IMR-90 (cell line): ENCODE measurements at regions not wholly inside any gene's neighbourhood (a gene's known extent, or its start where the extent isn't known, plus 50 kb on each side); places are given as distances from the start of the nearest gene placed in this dataset.

Experiments used
- ATAC-seq: fragments of 200-7000 bp; cut with Tn5 transposase; 2 replicates; pipeline ENCODE4 v1.9.1; 2020; ENCODE audit warnings: low read depth, mild to moderate bottlenecking, moderate library complexity
- BruUV-seq: library from RNA; stranded (reverse); fragments of 400-500 nt; replicated peaks from 2 replicates; lab custom pipeline; 2021; lab: Mats Ljungman, UMichigan
- CTCF ChIA-PET: fragments of 300-600 bp; formaldehyde crosslinking; extraction: SDS; loops from one replicate; lab custom pipeline; 2021; ENCODE audit warnings: antibody characterized with exemption; lab: Yijun Ruan, JAX
- POLR2A ChIA-PET: fragments of 300-600 bp; sonication (Branson Sonifier 250); formaldehyde crosslinking; loops from one replicate; lab custom pipeline; 2022; ENCODE audit warnings: antibody characterized with exemption; ENCODE audit not compliant: unreplicated experiment; lab: Charles Lee
- DNase-seq: peaks from one replicate; pipeline ENCODE4 v3.0.0; 2013
- H2AFZ ChIP-seq: replicated peaks from 2 replicates; pipeline ENCODE3; 2013; ENCODE audit warnings: low read length, mild to moderate bottlenecking; ENCODE audit not compliant: poor library complexity
- H2AK5ac ChIP-seq: 2 replicates; pipeline ENCODE4 v1.6.1; 2013; ENCODE audit warnings: low read depth, low read length, inconsistent platforms
- H2AK9ac ChIP-seq: replicated peaks from 2 replicates; pipeline ENCODE3; 2013; ENCODE audit warnings: mild to moderate bottlenecking, low read depth, low read length, moderate library complexity; ENCODE audit not compliant: poor library complexity
- H2BK120ac ChIP-seq: 2 replicates; pipeline ENCODE4 v1.6.1; 2013; ENCODE audit warnings: low read depth, low read length, inconsistent platforms
- H2BK15ac ChIP-seq: 3 replicates; pipeline ENCODE4 v1.6.1; 2013; ENCODE audit warnings: low read depth, low read length, inconsistent platforms
- H2BK20ac ChIP-seq: 2 replicates; pipeline ENCODE4 v1.6.1; 2013; ENCODE audit warnings: low read depth, mild to moderate bottlenecking, inconsistent platforms, low read length, moderate library complexity
- H2BK5ac ChIP-seq: 2 replicates; pipeline ENCODE4 v1.6.1; 2013; ENCODE audit warnings: mild to moderate bottlenecking, low read depth, low read length, inconsistent platforms; ENCODE audit not compliant: poor library complexity, severe bottlenecking
- H3K14ac ChIP-seq: replicated peaks from 2 replicates; pipeline ENCODE4 v1.6.1; 2013; ENCODE audit warnings: low read depth, low read length, inconsistent platforms
- H3K18ac ChIP-seq: 2 replicates; pipeline ENCODE4 v1.6.1; 2013; ENCODE audit warnings: low read depth, low read length, control low read depth
- H3K23ac ChIP-seq: 2 replicates; pipeline ENCODE4 v1.6.1; 2013; ENCODE audit warnings: low read depth, low read length, inconsistent platforms
- H3K27ac ChIP-seq: 2 replicates; pipeline ENCODE4 v1.5.1; 2013; ENCODE audit warnings: mild to moderate bottlenecking, control low read depth, low read length; ENCODE audit not compliant: insufficient read depth
- H3K27me3 ChIP-seq: 2 replicates; pipeline ENCODE4 v1.6.1; 2013; ENCODE audit warnings: low read length; ENCODE audit not compliant: control insufficient read depth, insufficient read depth
- H3K36me3 ChIP-seq: 2 replicates; pipeline ENCODE4 v1.6.1; 2013; ENCODE audit warnings: low read length, mixed read lengths; ENCODE audit not compliant: control insufficient read depth, insufficient read depth
- H3K4ac ChIP-seq: 2 replicates; pipeline ENCODE4 v1.6.1; 2013; ENCODE audit warnings: low read depth, low read length, inconsistent platforms
- H3K4me1 ChIP-seq: 2 replicates; pipeline ENCODE4 v1.6.1; 2013; ENCODE audit warnings: low read length, mixed read lengths; ENCODE audit not compliant: control insufficient read depth, insufficient read depth
- H3K4me2 ChIP-seq: 2 replicates; pipeline ENCODE4 v1.6.1; 2013; ENCODE audit warnings: low read depth, mild to moderate bottlenecking, control low read depth, low read length, moderate library complexity
- H3K4me3 ChIP-seq: 2 replicates; pipeline ENCODE4 v1.5.1; 2013; ENCODE audit warnings: low read depth, mild to moderate bottlenecking, control low read depth, low read length, moderate library complexity; ENCODE audit not compliant: insufficient read depth
- H3K56ac ChIP-seq: 2 replicates; pipeline ENCODE4 v1.6.1; 2013; ENCODE audit warnings: low read length, inconsistent platforms; ENCODE audit not compliant: insufficient read depth; ENCODE audit errors: extremely low read depth
- H3K79me1 ChIP-seq, 2 experiments: 2 replicates each; pipeline ENCODE4 v1.6.1; 2013; ENCODE audit warnings: low read length in 2 of 2, inconsistent platforms in 1 of 2, low read depth in 1 of 2
- H3K9ac ChIP-seq: 2 replicates; pipeline ENCODE4 v1.6.1; 2013; ENCODE audit warnings: low read depth, low read length, control low read depth
- H3K9me1 ChIP-seq: 2 replicates; pipeline ENCODE4 v1.6.1; 2013; ENCODE audit warnings: low read length, inconsistent platforms; ENCODE audit not compliant: insufficient read depth
- H3K9me3 ChIP-seq: 2 replicates; pipeline ENCODE4 v1.6.1; 2013; ENCODE audit warnings: low read length; ENCODE audit not compliant: control insufficient read depth, insufficient read depth
- H4K20me1 ChIP-seq: 2 replicates; pipeline ENCODE4 v1.6.1; 2013; ENCODE audit warnings: low read length, inconsistent platforms; ENCODE audit not compliant: insufficient read depth
- H4K5ac ChIP-seq: 2 replicates; pipeline ENCODE4 v1.6.1; 2013; ENCODE audit warnings: mild to moderate bottlenecking, low read depth, low read length, control low read depth
- H4K8ac ChIP-seq, 2 experiments: 2 replicates each; pipeline ENCODE4 v1.6.1; 2013; ENCODE audit warnings: low read depth in 2 of 2, low read length in 2 of 2, control low read depth in 1 of 2, inconsistent platforms in 1 of 2
- H4K91ac ChIP-seq: 2 replicates; pipeline ENCODE4 v1.6.1; 2013; ENCODE audit warnings: low read depth, low read length, inconsistent platforms; ENCODE audit not compliant: insufficient read depth
- BHLHE40 ChIP-seq: fragments of 150-350 bp; IDR thresholded peaks from 2 replicates; pipeline ENCODE4 v1.6.1; 2016; ENCODE audit warnings: mild to moderate bottlenecking, low read depth, low read length
- CEBPB ChIP-seq: IDR thresholded peaks from 2 replicates; pipeline ENCODE4 v1.6.1; 2012; ENCODE audit warnings: low read depth, low read length, improper control_type of control experiment
- FOS ChIP-seq: fragments of 150-350 bp; IDR thresholded peaks from 2 replicates; pipeline ENCODE4 v1.6.1; 2016; ENCODE audit warnings: low read depth, low read length
- MAFK ChIP-seq: IDR thresholded peaks from 2 replicates; pipeline ENCODE4 v1.6.1; 2012; ENCODE audit warnings: low read depth, low read length, improper control_type of control experiment
- MAZ ChIP-seq: IDR thresholded peaks from 2 replicates; pipeline ENCODE4 v1.6.1; 2012; ENCODE audit warnings: low read depth, mild to moderate bottlenecking, low read length, improper control_type of control experiment, moderate library complexity, borderline replicate concordance
- MXI1 ChIP-seq: IDR thresholded peaks from 2 replicates; pipeline ENCODE4 v1.6.1; 2012; ENCODE audit warnings: low read depth, mild to moderate bottlenecking, low read length, moderate library complexity, borderline replicate concordance
- NFE2L2 ChIP-seq: fragments of 150-350 bp; IDR thresholded peaks from 2 replicates; pipeline ENCODE4 v1.6.1; 2016; ENCODE audit warnings: low read depth, mild to moderate bottlenecking, low read length
- RAD21 ChIP-seq: IDR thresholded peaks from 2 replicates; pipeline ENCODE4 v1.6.1; 2012; ENCODE audit warnings: low read length, improper control_type of control experiment
- RCOR1 ChIP-seq: IDR thresholded peaks from 2 replicates; pipeline ENCODE4 v1.6.1; 2012; ENCODE audit warnings: mild to moderate bottlenecking, low read length, improper control_type of control experiment; ENCODE audit not compliant: insufficient replicate concordance
- USF2 ChIP-seq: fragments of 150-350 bp; IDR thresholded peaks from 2 replicates; pipeline ENCODE4 v1.6.1; 2017; ENCODE audit warnings: mild to moderate bottlenecking, antibody characterized with exemption, low read length, low read depth
- WGBS, 2 experiments: methylation state at CpG; one replicate each; pipeline versions ENCODE4 v1.1.5 to v1.1.7; 2013; ENCODE audit warnings: missing lambda C conversion rate in 2 of 2; ENCODE audit not compliant: insufficient read length in 1 of 2; ENCODE audit errors: extremely low coverage in 2 of 2; 5-methylcytosine and 5-hydroxymethylcytosine counted together
- dilution Hi-C: fragments of 300-500 bp; cut with HindIII; formaldehyde crosslinking; loops from one replicate; pipeline ENCODE4 v1.14.3; 2018; ENCODE audit warnings: low sequenced_read_pairs; ENCODE audit not compliant: unreplicated experiment
- in situ Hi-C: fragments of 300-500 bp; cut with MboI; formaldehyde crosslinking; loops from 3 replicates; pipeline ENCODE4 v1.14.3; 2019; ENCODE audit warnings: low sequenced_read_pairs, inconsistent platforms, mixed read lengths
- intact Hi-C: fragments of 100-400 bp; cut with micrococcal nuclease; formaldehyde crosslinking; loops from 2 replicates; pipeline ENCODE4 v1.10.0; 2022
- TF ChIP-seq, protein P1 (sequence below): conservative IDR thresholded peaks from 2 replicates; pipeline ENCODE4 v1.5.1; 2012; ENCODE audit warnings: mild to moderate bottlenecking, low read depth, low read length, improper control_type of control experiment

DNA sequence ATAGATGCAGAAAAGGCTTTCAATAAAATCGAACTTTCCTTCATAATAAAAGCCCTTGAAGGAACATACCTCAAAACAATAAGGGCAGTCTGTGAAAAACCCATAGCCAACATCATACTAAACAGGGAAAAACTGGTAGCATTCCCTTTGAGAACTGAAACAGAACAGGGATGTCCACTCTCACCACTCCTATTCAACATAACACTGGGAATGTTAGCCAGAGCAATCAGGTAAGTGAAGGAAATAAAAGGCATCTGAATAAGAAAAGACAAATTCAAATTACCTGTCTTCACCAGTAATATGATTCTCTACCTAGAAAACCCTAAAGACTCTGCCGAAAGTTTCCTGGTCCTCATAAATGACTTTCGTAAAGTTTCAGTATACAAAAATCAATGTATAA, 861.0 kb upstream of the VRK2 start:
- 80% methylated on average over 1 of the region's 3 CpGs; no CpG with 5 or more reads in 1 of the 2 experiments for WGBS, 2 experiments
- Histone ChIP-seq H3K4ac (no peak overlapping the region), H2AFZ (no peak overlapping the region), H3K23ac (no peak overlapping the region), H3K9me3 (0 out of 2 replicates have a peak, but pooled peaks cover 2% of the 10 kb centered on the region), H3K4me3 (no peak overlapping the region), H4K20me1 (no peaks in the 10 kb centered on the region), H2AK9ac (no peak overlapping the region), H3K56ac (no peak overlapping the region), H3K27ac (no peak overlapping the region), H2AK5ac (no peak overlapping the region), H2BK120ac (no peak overlapping the region), H3K9me1 (no peaks in the 10 kb centered on the region), H3K18ac (no peak overlapping the region), H3K27me3 (no peaks in the 10 kb centered on the region), H4K8ac (no peak overlapping the region), H3K14ac (no peak overlapping the region), H3K4me1 (no peaks in the 10 kb centered on the region), H3K79me1 (no peaks in the 10 kb centered on the region), H4K5ac (no peak overlapping the region), H3K36me3 (no peaks in the 10 kb centered on the region), H2BK5ac (no peak overlapping the region), H2BK15ac (no peak overlapping the region), H4K91ac (no peak overlapping the region), H3K9ac (no peak overlapping the region), H3K4me2 (no peak overlapping the region), H2BK20ac (no peak overlapping the region)
- POLR2A ChIA-PET = no interaction called here
- in situ Hi-C loops (no loop called here), intact Hi-C loops (loop anchor here (10.0 kb wide), 2 partner anchors 59 to 1641 kb away; no protein-coding TSS in a partner anchor), dilution Hi-C loops (no loop called here)
- no peak for TF ChIP-seq MXI1
- TF ChIP-seq MAZ = no peak
- TF ChIP-seq FOS = no peak
- no peak for TF ChIP-seq NFE2L2
- no peak for TF ChIP-seq RAD21
- no peak for TF ChIP-seq USF2
- TF ChIP-seq RCOR1 = no peak
- no peak for TF ChIP-seq BHLHE40
- TF ChIP-seq CEBPB = no peak
- no peak for TF ChIP-seq MAFK
- TF ChIP-seq, protein P1, sequence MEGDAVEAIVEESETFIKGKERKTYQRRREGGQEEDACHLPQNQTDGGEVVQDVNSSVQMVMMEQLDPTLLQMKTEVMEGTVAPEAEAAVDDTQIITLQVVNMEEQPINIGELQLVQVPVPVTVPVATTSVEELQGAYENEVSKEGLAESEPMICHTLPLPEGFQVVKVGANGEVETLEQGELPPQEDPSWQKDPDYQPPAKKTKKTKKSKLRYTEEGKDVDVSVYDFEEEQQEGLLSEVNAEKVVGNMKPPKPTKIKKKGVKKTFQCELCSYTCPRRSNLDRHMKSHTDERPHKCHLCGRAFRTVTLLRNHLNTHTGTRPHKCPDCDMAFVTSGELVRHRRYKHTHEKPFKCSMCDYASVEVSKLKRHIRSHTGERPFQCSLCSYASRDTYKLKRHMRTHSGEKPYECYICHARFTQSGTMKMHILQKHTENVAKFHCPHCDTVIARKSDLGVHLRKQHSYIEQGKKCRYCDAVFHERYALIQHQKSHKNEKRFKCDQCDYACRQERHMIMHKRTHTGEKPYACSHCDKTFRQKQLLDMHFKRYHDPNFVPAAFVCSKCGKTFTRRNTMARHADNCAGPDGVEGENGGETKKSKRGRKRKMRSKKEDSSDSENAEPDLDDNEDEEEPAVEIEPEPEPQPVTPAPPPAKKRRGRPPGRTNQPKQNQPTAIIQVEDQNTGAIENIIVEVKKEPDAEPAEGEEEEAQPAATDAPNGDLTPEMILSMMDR = no peak
- no peak for ATAC-seq
- no peak for DNase-seq
- CTCF ChIA-PET = no interaction called here
- BruUV-seq = no TSS peak
